ENCODE measurements at regions not wholly inside any gene's neighbourhood (a gene's known extent, or its start where the extent isn't known, plus 50 kb on each side); places are given as distances from the start of the nearest gene placed in this dataset.

GRCh38 chr2:100699131-100699530 is 120.8 kb upstream of the NPAS2 start:
- no peaks in the 10 kb centered on the region for H3K4me1 ChIP-seq (ENCODE audit: control insufficient read depth, extremely low read depth, insufficient read depth, low read length)
- BruUV-seq (replicated peaks) = no TSS peak
- DNase-seq (ENCODE audit: low read depth, low spot score) (no peak), FAIRE-seq (no peak)
- H3K36me3 ChIP-seq (ENCODE audit: control insufficient read depth in 2 of 2, extremely low read depth in 1 of 2, insufficient read depth in 2 of 2, low read length in 2 of 2) = no peaks in the 10 kb centered on the region
- H3K27me3 ChIP-seq (ENCODE audit: control insufficient read depth in 2 of 2, insufficient read depth in 2 of 2, low read length in 2 of 2) = peaks cover 3 to 10% of the 10 kb centered on the region in 2 experiments
- dilution Hi-C loops (cut with MboI; ENCODE audit: extremely low pct_ligation_motif_present, low sequenced_read_pairs) = no loop called here
- no peak overlapping the region for H2AFZ ChIP-seq (ENCODE audit: low read depth, low read length)
- ChIA-PET CTCF (no interaction called here), POLR2A (no interaction called here)
- no peak overlapping the region for H3K4me2 ChIP-seq (ENCODE audit: insufficient read depth, low read length)
- no peaks in the 10 kb centered on the region for H3K9me1 ChIP-seq (replicated peaks; ENCODE audit: control insufficient read depth, extremely low read depth, insufficient read depth, low read length)
- no peak overlapping the region for H3K27ac ChIP-seq (ENCODE audit: insufficient read depth, low read depth, low read length)
- no peak overlapping the region for H3K4me3 ChIP-seq (replicated peaks in 1 of 3; ENCODE audit: insufficient read depth in 1 of 3, low read depth in 1 of 3, low read length in 3 of 3)
- H3K79me2 ChIP-seq (ENCODE audit: control insufficient read depth, insufficient read depth, low read length) = no peaks in the 10 kb centered on the region
- intact Hi-C loops (cut with micrococcal nuclease) = no loop called here
- TF ChIP-seq EZH2 (IDR thresholded peaks at IDR 0.05; ENCODE audit: borderline replicate concordance, low read depth, low read length, severe bottlenecking) (no peak), POLR2A (IDR thresholded peaks at IDR 0.05; ENCODE audit: low read depth, low read length) (no peak), MAX (IDR thresholded peaks at IDR 0.05; ENCODE audit: insufficient read depth, insufficient read length) (no peak), GATA2 (IDR thresholded peaks at IDR 0.05; ENCODE audit: insufficient read depth, insufficient read length, low read depth, low read length) (no peak), FOS (IDR thresholded peaks at IDR 0.05; ENCODE audit: borderline replicate concordance, insufficient read depth, low read length) (no peak), MYC (IDR thresholded peaks at IDR 0.05; ENCODE audit: low read depth, low read length) (no peak), JUN (IDR thresholded peaks at IDR 0.05; ENCODE audit: borderline replicate concordance, insufficient read depth, insufficient read length, low read depth) (no peak), CTCF (IDR thresholded peaks at IDR 0.05; ENCODE audit: extremely low read depth in 1 of 2, insufficient read depth in 1 of 2, low read depth in 1 of 2, low read length in 2 of 2) (no peak), POLR2AphosphoS5 (IDR thresholded peaks at IDR 0.05; ENCODE audit: insufficient read depth, low read depth, low read length) (no peak)
- H3K9ac ChIP-seq (replicated peaks; ENCODE audit: extremely low read depth, insufficient read depth, low read length) = no peak overlapping the region
- H3K9me3 ChIP-seq (replicated peaks; ENCODE audit: control insufficient read depth, insufficient read depth, low read length) = no peaks in the 10 kb centered on the region
- H4K20me1 ChIP-seq (replicated peaks; ENCODE audit: control insufficient read depth, extremely low read depth, insufficient read depth, low read length) = no peaks in the 10 kb centered on the region
